ENCODE measurements at regions not wholly inside any gene's neighbourhood (a gene's known extent, or its start where the extent isn't known, plus 50 kb on each side); places are given as distances from the start of the nearest gene placed in this dataset.

DNA sequence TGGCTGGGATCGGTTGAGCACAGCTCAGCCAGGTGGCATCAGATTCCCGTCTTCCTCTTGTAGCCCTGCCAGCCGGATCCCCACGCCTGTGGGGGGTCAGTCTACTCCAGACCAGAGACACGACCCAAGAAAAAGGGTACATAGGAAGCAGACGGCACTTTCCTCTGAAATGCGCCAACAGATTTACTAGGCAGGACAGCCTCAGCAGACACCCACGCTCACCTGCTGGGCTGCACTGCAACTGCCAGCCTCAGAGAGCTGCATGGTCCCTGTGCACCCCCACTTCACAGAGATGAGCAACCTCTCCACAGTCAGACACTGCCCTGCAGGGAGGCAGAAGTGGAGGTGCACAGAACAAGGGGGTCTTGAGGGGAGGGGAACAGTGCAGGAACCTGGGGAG lies 75.7 kb upstream of the OTOS start:
- in situ Hi-C loops (cut with MboI; ENCODE audit: low sequenced_read_pairs in 4 of 4) (no loop called here), intact Hi-C loops (cut with DNase I; ENCODE audit: low total_unique reads) (no loop called here)
- H3K9me3 ChIP-seq = no peaks in the 10 kb centered on the region
- no peak overlapping the region for H3K4me3 ChIP-seq
- no peaks in the 10 kb centered on the region for H3K27me3 ChIP-seq
- DNase-seq (no peak), ATAC-seq (no peak)
- H3K27ac ChIP-seq = no peak overlapping the region
- no peaks in the 10 kb centered on the region for H3K36me3 ChIP-seq
- TF ChIP-seq, protein P1, sequence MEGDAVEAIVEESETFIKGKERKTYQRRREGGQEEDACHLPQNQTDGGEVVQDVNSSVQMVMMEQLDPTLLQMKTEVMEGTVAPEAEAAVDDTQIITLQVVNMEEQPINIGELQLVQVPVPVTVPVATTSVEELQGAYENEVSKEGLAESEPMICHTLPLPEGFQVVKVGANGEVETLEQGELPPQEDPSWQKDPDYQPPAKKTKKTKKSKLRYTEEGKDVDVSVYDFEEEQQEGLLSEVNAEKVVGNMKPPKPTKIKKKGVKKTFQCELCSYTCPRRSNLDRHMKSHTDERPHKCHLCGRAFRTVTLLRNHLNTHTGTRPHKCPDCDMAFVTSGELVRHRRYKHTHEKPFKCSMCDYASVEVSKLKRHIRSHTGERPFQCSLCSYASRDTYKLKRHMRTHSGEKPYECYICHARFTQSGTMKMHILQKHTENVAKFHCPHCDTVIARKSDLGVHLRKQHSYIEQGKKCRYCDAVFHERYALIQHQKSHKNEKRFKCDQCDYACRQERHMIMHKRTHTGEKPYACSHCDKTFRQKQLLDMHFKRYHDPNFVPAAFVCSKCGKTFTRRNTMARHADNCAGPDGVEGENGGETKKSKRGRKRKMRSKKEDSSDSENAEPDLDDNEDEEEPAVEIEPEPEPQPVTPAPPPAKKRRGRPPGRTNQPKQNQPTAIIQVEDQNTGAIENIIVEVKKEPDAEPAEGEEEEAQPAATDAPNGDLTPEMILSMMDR (IDR thresholded peaks at IDR 0.05 in 4 of 5, conservative IDR thresholded peaks at IDR 0.05 in 1 of 5) = no peak
- TF ChIP-seq POLR2A (IDR thresholded peaks at IDR 0.05) = no peak
- no peaks in the 10 kb centered on the region for H3K4me1 ChIP-seq

DNA sequence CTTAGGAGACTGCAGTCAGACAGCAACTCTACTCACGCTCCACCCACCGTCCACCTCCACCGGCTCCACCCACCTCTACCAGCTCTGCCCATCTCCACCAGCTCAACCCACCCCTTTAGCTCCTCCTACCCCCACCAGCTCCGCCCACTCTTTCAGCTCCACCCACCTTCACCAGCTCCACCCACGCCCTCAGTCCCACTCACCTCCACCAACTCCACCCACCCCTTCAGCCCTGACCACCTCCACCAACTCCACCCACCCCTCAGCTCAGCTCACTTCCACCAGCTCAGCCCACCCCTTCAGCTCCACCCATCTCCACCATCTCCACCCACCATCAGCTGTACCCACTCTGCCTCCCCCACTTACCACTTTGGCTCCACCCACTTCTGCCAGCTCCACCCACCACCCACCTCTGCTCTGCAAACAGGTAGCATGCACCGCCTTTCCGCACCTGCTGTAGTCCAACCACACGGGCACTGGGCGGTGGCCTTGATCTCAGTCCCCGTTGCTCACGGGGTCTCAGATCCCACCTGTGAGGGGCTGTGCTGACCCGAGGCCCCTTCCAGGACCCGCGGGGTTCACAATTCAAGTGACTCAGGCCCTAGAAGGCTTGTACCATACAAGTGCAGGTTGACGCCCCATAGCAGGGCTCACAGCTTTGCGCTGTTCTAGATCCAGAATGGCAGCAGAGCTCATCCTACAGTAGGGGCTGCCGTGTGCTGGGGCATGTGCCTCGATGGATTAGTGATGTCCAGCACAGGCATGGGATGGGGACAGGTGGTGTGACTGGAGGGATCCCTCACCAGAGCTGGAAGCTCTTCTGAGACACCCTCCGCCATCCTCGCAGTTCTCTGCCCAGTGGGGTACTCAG lies 77.2 kb upstream of the OTOS start:
- in situ Hi-C loops (cut with MboI; ENCODE audit: low sequenced_read_pairs in 4 of 4) = no loop called here
- Histone ChIP-seq H3K4me3 (no peak overlapping the region), H3K4me1 (peaks cover 0 to 1% of the 10 kb centered on the region in 2 donors), H3K27ac (no peak overlapping the region), H3K9me3 (no peaks in the 10 kb centered on the region), H3K27me3 (no peaks in the 10 kb centered on the region), H3K36me3 (no peaks in the 10 kb centered on the region)
- DNase-seq (no peak), ATAC-seq (no peak)
- intact Hi-C loops (cut with DNase I; ENCODE audit: low total_unique reads) = no loop called here
- no peak for TF ChIP-seq POLR2A (IDR thresholded peaks at IDR 0.05)
- TF ChIP-seq, protein P1 (IDR thresholded peaks at IDR 0.05 in 4 of 5, conservative IDR thresholded peaks at IDR 0.05 in 1 of 5) = no peak

DNA sequence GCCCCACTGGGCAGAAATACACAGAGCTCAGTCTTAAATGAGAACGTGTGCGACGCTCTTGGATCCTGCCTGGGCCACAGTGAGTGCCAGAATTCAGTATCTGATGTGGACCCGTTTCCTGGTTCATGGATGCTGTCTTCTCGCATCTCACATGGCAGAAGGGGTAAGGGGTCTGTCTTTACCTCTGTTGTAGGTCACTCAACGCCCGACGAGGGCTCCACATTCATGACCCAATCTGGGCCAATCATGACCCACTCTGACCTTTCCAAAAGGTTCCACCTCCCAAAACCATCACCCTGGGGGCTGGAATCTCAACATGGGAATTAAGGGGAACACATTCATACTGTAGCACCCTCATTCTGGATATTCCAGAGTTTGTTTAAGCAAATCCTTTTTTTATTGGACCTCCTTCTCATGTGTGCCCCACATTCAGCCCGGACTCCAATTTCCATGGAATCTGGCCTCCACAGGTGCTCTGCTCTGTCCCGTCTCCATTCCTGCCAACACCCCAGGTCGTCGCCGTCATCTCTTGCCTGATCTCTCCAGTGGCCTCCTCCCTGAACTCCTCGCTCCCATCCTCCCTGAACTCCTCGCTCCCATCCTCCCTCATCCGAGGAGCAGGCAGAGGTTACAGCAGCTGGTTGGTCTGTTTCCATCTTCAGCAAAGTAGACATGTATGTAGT lies 78.9 kb upstream of the OTOS start:
- no peak for ATAC-seq
- Histone ChIP-seq H3K4me1 (peaks cover 0 to 7% of the 10 kb centered on the region in 2 donors), H3K36me3 (no peaks in the 10 kb centered on the region), H3K4me3 (no peak overlapping the region), H3K27ac (no peak overlapping the region), H3K9me3 (no peaks in the 10 kb centered on the region), H3K27me3 (no peaks in the 10 kb centered on the region)
- DNase-seq = no peak
- intact Hi-C loops (cut with DNase I; ENCODE audit: low total_unique reads) (no loop called here), in situ Hi-C loops (cut with MboI; ENCODE audit: low sequenced_read_pairs in 4 of 4) (no loop called here)
- TF ChIP-seq POLR2A (IDR thresholded peaks at IDR 0.05) = no peak
- TF ChIP-seq, protein P1 (IDR thresholded peaks at IDR 0.05 in 4 of 5, conservative IDR thresholded peaks at IDR 0.05 in 1 of 5) = no peak

DNA sequence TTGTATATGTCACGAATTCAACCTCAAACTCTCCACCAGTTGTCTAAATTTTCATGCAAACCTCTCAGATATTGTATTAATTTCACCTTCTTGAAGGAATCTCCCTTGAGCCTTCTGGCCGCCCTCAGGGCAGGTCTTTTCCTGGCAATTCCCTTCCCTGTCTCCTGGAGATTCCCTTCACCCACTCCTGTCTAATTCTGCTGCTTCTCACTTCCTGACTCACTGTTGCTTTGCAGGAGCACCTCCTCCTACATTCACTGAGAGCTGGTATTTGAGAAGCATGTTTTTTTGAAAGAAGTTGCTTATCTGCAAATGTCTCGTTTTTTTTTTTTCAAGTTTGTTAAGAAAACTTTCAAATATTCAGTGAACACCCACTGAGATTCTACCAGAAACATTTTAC lies 79.9 kb upstream of the OTOS start:
- Histone ChIP-seq H3K36me3 (no peaks in the 10 kb centered on the region), H3K4me3 (no peak overlapping the region), H3K4me1 (peaks cover 0 to 7% of the 10 kb centered on the region in 2 donors), H3K9me3 (no peaks in the 10 kb centered on the region), H3K27me3 (no peaks in the 10 kb centered on the region), H3K27ac (no peak overlapping the region)
- in situ Hi-C loops (cut with MboI; ENCODE audit: low sequenced_read_pairs in 4 of 4) (loop anchor here in 1 of 4 donors (10.0 kb wide), 1 partner anchor 204 kb away; no protein-coding TSS in a partner anchor), intact Hi-C loops (cut with DNase I; ENCODE audit: low total_unique reads) (no loop called here)
- DNase-seq (no peak), ATAC-seq (no peak)
- TF ChIP-seq, protein P1 (IDR thresholded peaks at IDR 0.05 in 4 of 5, conservative IDR thresholded peaks at IDR 0.05 in 1 of 5) = no peak
- no peak for TF ChIP-seq POLR2A (IDR thresholded peaks at IDR 0.05)

Data from gastrocnemius medialis (tissue), 4 donors.